ENCODE measurements at regions not wholly inside any gene's neighbourhood (a gene's known extent, or its start where the extent isn't known, plus 50 kb on each side); places are given as distances from the start of the nearest gene placed in this dataset.

DNA sequence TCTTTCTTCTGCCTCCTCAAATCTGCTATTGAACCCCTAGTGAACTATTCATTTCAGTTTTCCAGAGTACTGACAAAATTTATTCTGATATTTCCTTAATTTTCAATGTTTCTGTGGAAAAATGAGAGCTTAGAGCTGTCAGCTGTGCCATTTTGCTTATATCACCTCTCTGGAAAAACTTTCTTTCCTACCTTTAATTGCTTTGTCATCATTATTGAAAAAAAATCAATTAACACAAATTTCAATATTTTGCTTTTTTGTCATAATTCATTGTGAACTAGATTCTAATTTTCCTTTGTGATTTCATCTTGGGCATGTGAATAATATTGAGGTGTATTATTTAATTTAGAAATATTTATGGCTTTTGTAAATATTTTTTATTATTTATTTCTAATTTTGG lies 126.5 kb downstream of the C1orf94 start:
- no peak for DNase-seq (ENCODE audit: extremely low read depth, low read depth)
- TF ChIP-seq, protein P1, sequence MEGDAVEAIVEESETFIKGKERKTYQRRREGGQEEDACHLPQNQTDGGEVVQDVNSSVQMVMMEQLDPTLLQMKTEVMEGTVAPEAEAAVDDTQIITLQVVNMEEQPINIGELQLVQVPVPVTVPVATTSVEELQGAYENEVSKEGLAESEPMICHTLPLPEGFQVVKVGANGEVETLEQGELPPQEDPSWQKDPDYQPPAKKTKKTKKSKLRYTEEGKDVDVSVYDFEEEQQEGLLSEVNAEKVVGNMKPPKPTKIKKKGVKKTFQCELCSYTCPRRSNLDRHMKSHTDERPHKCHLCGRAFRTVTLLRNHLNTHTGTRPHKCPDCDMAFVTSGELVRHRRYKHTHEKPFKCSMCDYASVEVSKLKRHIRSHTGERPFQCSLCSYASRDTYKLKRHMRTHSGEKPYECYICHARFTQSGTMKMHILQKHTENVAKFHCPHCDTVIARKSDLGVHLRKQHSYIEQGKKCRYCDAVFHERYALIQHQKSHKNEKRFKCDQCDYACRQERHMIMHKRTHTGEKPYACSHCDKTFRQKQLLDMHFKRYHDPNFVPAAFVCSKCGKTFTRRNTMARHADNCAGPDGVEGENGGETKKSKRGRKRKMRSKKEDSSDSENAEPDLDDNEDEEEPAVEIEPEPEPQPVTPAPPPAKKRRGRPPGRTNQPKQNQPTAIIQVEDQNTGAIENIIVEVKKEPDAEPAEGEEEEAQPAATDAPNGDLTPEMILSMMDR (IDR thresholded peaks at IDR 0.05; ENCODE audit: low read depth, low read length) = no peak

DNA sequence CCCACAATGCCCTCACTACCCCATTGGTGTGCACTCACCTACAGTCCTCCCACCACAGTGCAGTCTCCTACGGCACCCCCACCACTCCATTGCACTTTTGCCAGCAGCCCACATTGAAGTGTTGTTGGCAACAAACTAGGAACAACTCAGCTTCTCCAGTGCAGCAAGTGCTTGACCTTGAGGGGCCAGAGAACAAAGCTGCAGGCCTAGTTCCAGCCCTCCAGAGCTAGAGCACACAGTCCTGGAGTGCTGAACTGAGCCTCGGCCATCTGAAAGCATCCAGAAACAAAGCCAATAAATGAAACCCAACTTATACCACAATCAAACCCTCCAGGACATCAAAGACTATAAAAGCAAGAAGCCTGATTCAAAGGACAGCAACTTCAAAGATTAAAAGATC lies 129.9 kb downstream of the C1orf94 start:
- TF ChIP-seq, protein P1 (IDR thresholded peaks at IDR 0.05; ENCODE audit: low read depth, low read length) = no peak

DNA sequence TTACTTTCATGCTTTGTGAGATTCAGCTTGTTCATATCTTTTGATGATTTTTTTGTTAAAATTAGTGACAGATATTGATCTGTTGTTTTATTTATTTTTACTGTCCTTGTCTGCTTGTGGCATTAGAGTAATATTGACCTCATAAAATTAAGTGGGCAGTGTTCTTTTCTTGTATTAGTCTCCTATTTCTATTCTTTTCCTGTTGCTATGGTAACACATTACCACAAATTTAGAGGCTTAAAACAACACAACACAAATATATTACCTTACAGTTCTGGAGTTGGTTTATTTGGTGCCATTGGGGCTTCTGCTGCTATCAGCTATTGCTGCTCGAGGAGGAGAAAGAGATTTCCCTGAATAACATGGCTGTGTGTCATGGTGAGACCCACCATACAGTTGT lies 135.7 kb downstream of the C1orf94 start:
- DNase-seq (ENCODE audit: extremely low read depth, low read depth) = no peak
- TF ChIP-seq, protein P1 (IDR thresholded peaks at IDR 0.05; ENCODE audit: low read depth, low read length) = no peak

More for the DNA sequence above, 129.9 kb downstream of the C1orf94 start:
- DNase-seq (ENCODE audit: extremely low read depth, low read depth) = no peak

DNA sequence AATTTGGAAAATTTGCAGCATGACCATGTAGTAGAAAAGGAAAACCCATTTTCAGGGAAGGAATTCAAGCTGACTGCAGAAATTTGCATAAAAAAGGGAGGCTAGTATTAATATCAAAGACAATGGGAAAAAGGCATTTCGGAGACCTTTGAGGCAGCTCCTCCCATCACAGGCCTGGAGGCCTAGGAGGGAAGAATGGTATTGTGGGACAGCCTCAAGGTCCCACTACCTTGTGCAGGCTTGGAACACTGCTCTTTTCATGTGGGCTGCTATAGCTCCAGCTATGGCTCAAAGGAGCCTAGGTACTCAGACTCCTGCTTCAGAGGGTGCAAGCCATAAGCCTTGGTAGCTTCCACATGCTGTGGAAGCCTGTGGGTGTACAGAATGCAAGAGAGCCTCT lies 139.3 kb downstream of the C1orf94 start:
- TF ChIP-seq, protein P1 (IDR thresholded peaks at IDR 0.05; ENCODE audit: low read depth, low read length) = no peak
- no peak for DNase-seq (ENCODE audit: extremely low read depth, low read depth)

DNA sequence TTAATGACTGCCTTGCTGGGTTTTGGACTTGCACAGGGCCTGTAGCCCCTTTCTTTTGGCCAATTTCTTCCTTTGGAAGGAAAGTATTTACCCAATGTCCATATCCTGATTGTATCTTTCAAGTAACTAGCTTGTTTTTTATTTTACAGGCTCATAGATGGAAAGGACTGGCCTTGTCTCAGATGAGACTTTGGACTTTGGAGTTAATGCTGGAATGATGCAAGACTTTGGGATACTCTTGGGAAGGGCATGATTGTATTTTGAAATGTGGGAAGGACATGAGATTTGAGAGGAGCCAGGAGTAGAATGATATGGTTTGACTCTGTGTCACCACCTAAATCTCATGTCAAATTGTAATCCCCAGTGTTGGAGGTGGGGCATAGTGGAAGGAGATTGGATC lies 140.1 kb downstream of the C1orf94 start:
- DNase-seq (ENCODE audit: extremely low read depth, low read depth) = no peak
- TF ChIP-seq, protein P1 (IDR thresholded peaks at IDR 0.05; ENCODE audit: low read depth, low read length) = no peak

DNA sequence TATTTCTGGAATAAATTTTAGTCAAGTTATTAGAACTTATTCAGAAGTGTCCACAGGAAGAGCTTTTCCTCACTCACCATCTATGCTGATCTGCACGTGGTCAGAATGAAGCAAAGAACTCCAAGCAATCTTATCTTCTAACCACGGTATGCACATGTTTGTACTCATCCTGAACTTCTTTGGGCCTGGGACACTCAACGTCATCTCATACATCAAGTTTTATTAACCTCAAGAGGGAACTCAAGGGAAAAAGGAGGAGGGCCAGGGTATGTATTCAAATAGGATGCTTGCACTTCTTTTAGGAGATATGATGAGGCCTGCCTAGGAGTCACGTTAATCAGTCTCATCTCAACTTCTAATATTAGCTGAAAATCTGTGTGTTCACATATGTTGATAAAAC lies 142.5 kb downstream of the C1orf94 start:
- TF ChIP-seq, protein P1 (IDR thresholded peaks at IDR 0.05; ENCODE audit: low read depth, low read length) = no peak
- DNase-seq (ENCODE audit: extremely low read depth, low read depth) = no peak

DNA sequence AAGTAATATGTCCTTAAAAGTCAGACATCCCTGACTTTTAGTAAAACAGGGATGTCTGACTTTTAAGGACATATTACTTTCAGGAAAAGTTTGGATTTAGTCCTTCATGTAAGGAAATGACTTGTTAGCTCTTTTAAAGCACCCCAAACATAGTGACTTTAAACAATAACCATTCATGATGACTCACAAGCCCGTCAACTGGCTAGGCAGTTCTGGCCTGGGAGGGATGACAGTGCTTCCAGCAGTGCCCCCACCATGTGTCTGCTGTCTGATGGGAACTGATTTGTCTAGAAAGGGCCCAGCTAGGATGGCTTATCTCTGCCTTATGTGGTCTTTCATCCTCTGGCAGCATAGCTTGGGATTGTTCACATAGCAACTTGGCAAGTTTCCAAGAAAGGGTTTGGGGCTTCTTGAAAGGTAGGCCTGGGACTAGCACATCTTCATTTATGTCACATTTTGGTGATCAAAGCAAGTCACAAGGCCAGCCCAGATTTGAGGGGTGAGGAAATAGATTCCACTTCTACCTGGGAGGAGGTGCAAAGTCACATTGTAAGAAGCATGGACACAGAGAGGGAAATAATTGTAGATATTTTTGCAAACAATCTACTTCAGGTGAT lies 143.5 kb downstream of the C1orf94 start:
- DNase-seq (ENCODE audit: extremely low read depth, low read depth) = no peak
- TF ChIP-seq, protein P1 (IDR thresholded peaks at IDR 0.05; ENCODE audit: low read depth, low read length) = no peak
